ENCODE measurements at regions not wholly inside any gene's neighbourhood (a gene's known extent, or its start where the extent isn't known, plus 50 kb on each side); places are given as distances from the start of the nearest gene placed in this dataset.

GRCh38 chr3:139738697-139739096, 60.9 kb upstream of the NMNAT3 start:
- DNase-seq = no peak
- Histone ChIP-seq H3K36me3 (replicated peaks; ENCODE audit: insufficient read depth, low read length) (no peaks in the 10 kb centered on the region), H3K4me3 (ENCODE audit: low read length) (no peak overlapping the region)

GRCh38 chr3:139737682-139738361, 60.0 kb upstream of the NMNAT3 start:
- no peak overlapping the region for H3K4me2 ChIP-seq (ENCODE audit: low read depth, low read length)
- H4K20me1 ChIP-seq (ENCODE audit: insufficient read depth, low read length) = no peaks in the 10 kb centered on the region
- H3K27me3 ChIP-seq (replicated peaks; ENCODE audit: insufficient read depth, low read length) = no peaks in the 10 kb centered on the region
- no peaks in the 10 kb centered on the region for H3F3A ChIP-seq (ENCODE audit: insufficient read depth, low read length)
- H3K27ac ChIP-seq (ENCODE audit: low read length) = no peak overlapping the region
- no peak overlapping the region for H3K9ac ChIP-seq (ENCODE audit: low read length)
- H3K4me3 ChIP-seq (ENCODE audit: low read length) = no peak overlapping the region
- H3K79me2 ChIP-seq (ENCODE audit: low read length) = no peaks in the 10 kb centered on the region
- no peaks in the 10 kb centered on the region for H3K9me2 ChIP-seq (replicated peaks; ENCODE audit: insufficient read depth, low read length)
- no peak for DNase-seq
- H3K4me1 ChIP-seq (ENCODE audit: low read length) = no peaks in the 10 kb centered on the region
- no peaks in the 10 kb centered on the region for H3K9me3 ChIP-seq (replicated peaks; ENCODE audit: insufficient read depth, low read length)
- no peaks in the 10 kb centered on the region for H3K36me3 ChIP-seq (replicated peaks; ENCODE audit: insufficient read depth, low read length)
- TF ChIP-seq CTCF (IDR thresholded peaks at IDR 0.05; ENCODE audit: low read length) (no peak), EZH2 (optimal IDR thresholded peaks at IDR 0.05; ENCODE audit: low read depth, low read length) (no peak), EZH2phosphoT487 (IDR thresholded peaks at IDR 0.05; ENCODE audit: low read length) (no peak)
- no peak overlapping the region for H2AFZ ChIP-seq (ENCODE audit: low read length)

More at GRCh38 chr3:139738697-139739096, 60.9 kb upstream of the NMNAT3 start:
- Histone ChIP-seq H3K9ac (ENCODE audit: low read length) (no peak overlapping the region), H3F3A (ENCODE audit: insufficient read depth, low read length) (no peaks in the 10 kb centered on the region), H3K79me2 (ENCODE audit: low read length) (no peaks in the 10 kb centered on the region), H2AFZ (ENCODE audit: low read length) (no peak overlapping the region), H3K27me3 (replicated peaks; ENCODE audit: insufficient read depth, low read length) (no peaks in the 10 kb centered on the region), H3K4me1 (ENCODE audit: low read length) (no peaks in the 10 kb centered on the region), H3K27ac (ENCODE audit: low read length) (no peak overlapping the region), H4K20me1 (ENCODE audit: insufficient read depth, low read length) (no peaks in the 10 kb centered on the region), H3K9me2 (replicated peaks; ENCODE audit: insufficient read depth, low read length) (no peaks in the 10 kb centered on the region), H3K9me3 (replicated peaks; ENCODE audit: insufficient read depth, low read length) (no peaks in the 10 kb centered on the region), H3K4me2 (ENCODE audit: low read depth, low read length) (no peak overlapping the region)
- TF ChIP-seq EZH2 (optimal IDR thresholded peaks at IDR 0.05; ENCODE audit: low read depth, low read length) (no peak), CTCF (IDR thresholded peaks at IDR 0.05; ENCODE audit: low read length) (no peak), EZH2phosphoT487 (IDR thresholded peaks at IDR 0.05; ENCODE audit: low read length) (no peak)

- H3K79me2 ChIP-seq (ENCODE audit: low read length) = no peaks in the 10 kb centered on the region
- no peak overlapping the region for H3K9ac ChIP-seq (ENCODE audit: low read length)
- DNase-seq = no peak
- no peaks in the 10 kb centered on the region for H3K36me3 ChIP-seq (replicated peaks; ENCODE audit: insufficient read depth, low read length)
- H3K4me2 ChIP-seq (ENCODE audit: low read depth, low read length) = no peak overlapping the region
- H3K27me3 ChIP-seq (replicated peaks; ENCODE audit: insufficient read depth, low read length) = no peaks in the 10 kb centered on the region
- no peak overlapping the region for H3K4me3 ChIP-seq (ENCODE audit: low read length)
- no peaks in the 10 kb centered on the region for H3K4me1 ChIP-seq (ENCODE audit: low read length)
- H3K9me2 ChIP-seq (replicated peaks; ENCODE audit: insufficient read depth, low read length) = no peaks in the 10 kb centered on the region
- no peak for TF ChIP-seq CTCF (IDR thresholded peaks at IDR 0.05; ENCODE audit: low read length)
- TF ChIP-seq EZH2phosphoT487 (IDR thresholded peaks at IDR 0.05; ENCODE audit: low read length) = no peak
- no peak for TF ChIP-seq EZH2 (optimal IDR thresholded peaks at IDR 0.05; ENCODE audit: low read depth, low read length)
- H3F3A ChIP-seq (ENCODE audit: insufficient read depth, low read length) = no peaks in the 10 kb centered on the region
- no peak overlapping the region for H2AFZ ChIP-seq (ENCODE audit: low read length)
- H4K20me1 ChIP-seq (ENCODE audit: insufficient read depth, low read length) = no peaks in the 10 kb centered on the region
- no peaks in the 10 kb centered on the region for H3K9me3 ChIP-seq (replicated peaks; ENCODE audit: insufficient read depth, low read length)
- H3K27ac ChIP-seq (ENCODE audit: low read length) = no peak overlapping the region
Measured at GRCh38 chr3:139735191-139735590, 57.4 kb upstream of the NMNAT3 start.

Data from MM.1S (cell line).